Adrenal gland (tissue), 5 donors: ENCODE measurements at regions not wholly inside any gene's neighbourhood (a gene's known extent, or its start where the extent isn't known, plus 50 kb on each side); places are given as distances from the start of the nearest gene placed in this dataset.

ENCODE experiments used
- POLR2A ChIP-seq, 2 donors: fragments of 450-650 bp; IDR thresholded peaks; one replicate each; pipeline ENCODE4 v1.6.1; 2017; ENCODE audit warnings: antibody characterized with exemption in 2 of 2, mild to moderate bottlenecking in 2 of 2, moderate library complexity in 1 of 2
- TF ChIP-seq, protein P1 (sequence below), 6 experiments: fragments of 450-650 bp in 4 of 6; fragments of 200-600 bp in 2 of 6; sonication (generic) in 1 of 6; IDR thresholded peaks; 1 replicate in 5 of 6; 2 replicates in 1 of 6; pipeline versions ENCODE4 v1.5.1 to v1.8.0; 2016 to 2021; ENCODE audit warnings: antibody characterized with exemption in 6 of 6, mild to moderate bottlenecking in 2 of 6, moderate library complexity in 1 of 6
- donor health status: DM: no; HTN: no; CAD: no.

DNA sequence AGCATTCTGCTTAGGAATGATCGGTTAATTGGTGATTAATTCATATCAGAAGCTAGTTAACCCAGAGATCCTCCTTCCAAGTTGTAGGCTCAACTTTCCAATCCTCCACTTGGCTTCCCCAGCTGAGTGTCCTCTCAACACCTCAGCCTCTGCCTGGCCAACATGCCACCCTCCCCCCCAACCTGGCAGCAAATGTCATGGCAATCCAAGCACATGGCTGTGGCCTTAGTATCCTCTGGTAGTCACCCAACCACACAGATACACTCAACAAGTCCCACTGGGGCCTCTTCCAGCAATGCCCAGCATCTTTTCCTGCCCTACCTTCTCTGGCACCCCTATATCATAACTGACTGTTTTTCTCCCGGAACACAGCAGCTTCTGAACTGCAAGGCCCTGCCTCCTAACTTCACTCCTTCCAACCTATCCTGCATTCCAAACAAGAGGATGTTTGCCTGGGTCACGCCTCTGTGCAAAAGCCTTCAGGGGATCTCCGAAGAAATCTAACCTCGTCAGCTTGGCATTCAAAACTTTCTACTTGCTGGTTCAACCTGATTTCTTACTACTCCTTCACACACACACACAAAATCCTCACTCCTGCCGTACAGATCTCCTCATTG, 195.0 kb downstream of the CYP26B1 start:
- no peak for TF ChIP-seq POLR2A (IDR thresholded peaks at IDR 0.05)
- TF ChIP-seq, protein P1, sequence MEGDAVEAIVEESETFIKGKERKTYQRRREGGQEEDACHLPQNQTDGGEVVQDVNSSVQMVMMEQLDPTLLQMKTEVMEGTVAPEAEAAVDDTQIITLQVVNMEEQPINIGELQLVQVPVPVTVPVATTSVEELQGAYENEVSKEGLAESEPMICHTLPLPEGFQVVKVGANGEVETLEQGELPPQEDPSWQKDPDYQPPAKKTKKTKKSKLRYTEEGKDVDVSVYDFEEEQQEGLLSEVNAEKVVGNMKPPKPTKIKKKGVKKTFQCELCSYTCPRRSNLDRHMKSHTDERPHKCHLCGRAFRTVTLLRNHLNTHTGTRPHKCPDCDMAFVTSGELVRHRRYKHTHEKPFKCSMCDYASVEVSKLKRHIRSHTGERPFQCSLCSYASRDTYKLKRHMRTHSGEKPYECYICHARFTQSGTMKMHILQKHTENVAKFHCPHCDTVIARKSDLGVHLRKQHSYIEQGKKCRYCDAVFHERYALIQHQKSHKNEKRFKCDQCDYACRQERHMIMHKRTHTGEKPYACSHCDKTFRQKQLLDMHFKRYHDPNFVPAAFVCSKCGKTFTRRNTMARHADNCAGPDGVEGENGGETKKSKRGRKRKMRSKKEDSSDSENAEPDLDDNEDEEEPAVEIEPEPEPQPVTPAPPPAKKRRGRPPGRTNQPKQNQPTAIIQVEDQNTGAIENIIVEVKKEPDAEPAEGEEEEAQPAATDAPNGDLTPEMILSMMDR (IDR thresholded peaks at IDR 0.05), result no peak
